ENCODE measurements at regions not wholly inside any gene's neighbourhood (a gene's known extent, or its start where the extent isn't known, plus 50 kb on each side); places are given as distances from the start of the nearest gene placed in this dataset.

DNA sequence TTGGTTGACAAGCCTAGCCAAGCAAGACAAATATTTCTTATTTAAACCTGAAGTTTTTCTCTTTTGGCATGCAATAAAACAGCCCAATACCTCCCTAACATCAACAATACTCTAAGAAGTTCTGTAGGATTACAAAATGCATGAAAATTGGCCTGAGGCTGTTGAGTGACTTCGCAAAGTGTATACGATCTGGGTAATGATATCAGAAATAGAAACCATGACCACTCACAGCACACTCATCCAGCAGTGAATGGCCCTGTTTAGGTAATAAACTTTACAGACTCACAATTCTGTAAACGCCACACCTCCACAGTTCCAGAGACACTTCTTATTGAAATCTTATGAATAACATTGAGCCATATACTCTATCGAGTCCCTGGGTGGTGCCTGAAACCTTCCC lies 83.0 kb upstream of the NAALADL2 start:
- DNase-seq (ENCODE audit: low read depth in 2 of 2): no peak

DNA sequence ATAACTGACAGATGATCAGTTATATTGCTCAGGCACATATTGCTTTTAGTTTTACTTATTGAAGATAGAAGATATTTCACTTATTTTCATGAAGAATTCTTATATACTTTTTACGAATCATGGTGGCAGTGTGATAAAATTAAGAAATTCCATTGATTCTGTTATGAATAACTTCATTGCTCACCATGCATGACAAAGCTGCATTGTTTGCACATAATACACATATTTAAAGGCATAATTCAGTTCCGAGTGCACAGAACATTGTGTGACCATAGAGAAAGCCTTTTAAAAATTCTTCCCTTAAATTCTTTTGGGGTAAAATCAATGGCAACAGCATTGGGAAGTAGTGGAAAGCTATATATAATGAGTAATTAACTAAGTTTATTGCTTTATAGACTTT lies 82.5 kb upstream of the NAALADL2 start:
- no peak for DNase-seq (ENCODE audit: low read depth in 2 of 2)

GRCh38 chr3:174777813-174778212 lies 81.3 kb upstream of the NAALADL2 start:
- no peak for DNase-seq (ENCODE audit: low read depth in 2 of 2)

DNA sequence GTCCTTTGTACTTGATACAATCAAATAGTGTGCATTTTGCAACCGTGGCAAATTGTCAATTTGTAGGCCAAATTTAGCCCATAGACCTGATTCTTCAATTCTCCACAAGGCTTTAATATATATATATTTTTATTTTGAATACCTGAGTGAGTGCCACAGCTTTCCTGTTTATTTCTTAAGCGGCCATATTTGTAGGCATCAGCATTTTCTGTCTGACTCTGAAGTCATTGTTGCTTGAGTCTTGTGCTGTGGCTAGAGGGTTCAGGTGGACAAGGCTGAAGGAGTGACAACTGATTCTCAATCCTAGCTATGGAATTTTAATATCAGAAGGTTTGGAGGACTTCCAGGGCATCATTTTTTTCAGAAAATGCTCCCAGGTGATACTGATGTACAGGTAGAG lies 75.6 kb upstream of the NAALADL2 start:
- no peak for DNase-seq (ENCODE audit: low read depth in 2 of 2)

DNA sequence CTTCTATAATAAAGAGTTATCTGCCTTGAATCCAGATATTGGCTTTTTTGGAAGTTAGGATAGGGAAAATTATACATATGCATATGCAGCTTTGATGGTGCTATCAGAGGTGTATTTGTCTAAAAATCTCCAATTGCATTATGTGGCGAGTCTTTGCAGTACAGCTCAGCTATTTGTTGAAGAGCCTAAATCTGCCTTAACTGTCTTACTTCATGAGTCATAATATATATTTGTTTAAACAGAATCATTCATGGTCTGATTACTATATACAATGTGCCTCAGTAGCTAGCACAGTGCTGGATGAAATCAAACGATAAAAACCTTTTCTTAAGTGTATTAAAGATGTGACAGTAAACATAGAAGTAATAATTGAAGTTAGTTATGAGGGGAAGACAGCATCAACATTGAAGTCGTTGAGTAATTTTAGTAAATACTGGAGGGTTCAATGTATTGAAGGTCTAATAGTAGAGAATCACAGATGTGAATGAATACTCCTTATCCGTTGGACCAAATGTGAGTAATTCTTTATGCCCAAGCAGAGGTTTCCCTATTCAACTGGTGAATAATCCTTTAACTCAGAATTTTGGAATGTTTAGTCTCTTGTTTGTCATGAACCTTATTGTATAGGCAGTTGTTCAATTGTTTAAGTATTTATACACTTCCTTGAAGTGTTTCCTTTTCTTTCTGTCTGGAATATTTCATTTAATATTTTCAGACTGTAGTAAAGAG lies 74.8 kb upstream of the NAALADL2 start:
- DNase-seq (ENCODE audit: low read depth in 2 of 2): no peak

GRCh38 chr3:174786825-174787224 lies 72.3 kb upstream of the NAALADL2 start:
- DNase-seq (ENCODE audit: low read depth in 2 of 2): no peak

- no peak for DNase-seq (ENCODE audit: low read depth in 2 of 2)
These were observed 68.0 kb upstream of the NAALADL2 start for GRCh38 chr3:174791161-174791560.

DNA sequence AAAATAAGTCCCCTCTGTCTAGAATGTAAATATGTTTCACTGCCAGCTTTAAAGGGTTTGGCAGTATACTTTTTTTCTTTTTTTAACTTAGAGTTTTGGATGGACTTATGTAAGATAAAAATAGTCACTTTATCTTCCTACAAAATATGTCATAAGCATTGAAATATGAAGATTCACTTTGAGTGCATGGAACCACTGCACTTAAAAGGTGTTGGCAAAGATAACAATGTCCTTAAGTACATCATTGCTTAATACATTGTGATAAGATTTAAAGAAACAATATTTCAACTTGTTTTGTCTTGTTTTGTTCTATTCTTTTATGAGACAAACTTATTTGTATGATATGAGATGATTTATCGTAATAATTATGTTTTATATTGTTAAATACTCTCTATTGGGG lies 66.3 kb upstream of the NAALADL2 start:
- DNase-seq (ENCODE audit: low read depth in 2 of 2): no peak

Data from stimulated activated CD4-positive, alpha-beta T cell treated with anti-CD3 and anti-CD28 coated beads, Interleukin-1b, Interleukin-23, amount 100 ng/mL, for 1 hour (primary cell).